HS-27A (cell line): ENCODE measurements at regions not wholly inside any gene's neighbourhood (a gene's known extent, or its start where the extent isn't known, plus 50 kb on each side); places are given as distances from the start of the nearest gene placed in this dataset.

Experiments
- DNase-seq: peaks from one replicate; pipeline ENCODE4 v3.0.0-alpha.2; 2012; ENCODE audit warnings: low read depth, missing footprints

- DNase-seq = no peak
These were observed 207.9 kb downstream of the SAMD5 start for GRCh38 chr6:147716434-147716833.

GRCh38 chr6:147717991-147718390 lies 209.5 kb downstream of the SAMD5 start:
- no peak for DNase-seq

DNA sequence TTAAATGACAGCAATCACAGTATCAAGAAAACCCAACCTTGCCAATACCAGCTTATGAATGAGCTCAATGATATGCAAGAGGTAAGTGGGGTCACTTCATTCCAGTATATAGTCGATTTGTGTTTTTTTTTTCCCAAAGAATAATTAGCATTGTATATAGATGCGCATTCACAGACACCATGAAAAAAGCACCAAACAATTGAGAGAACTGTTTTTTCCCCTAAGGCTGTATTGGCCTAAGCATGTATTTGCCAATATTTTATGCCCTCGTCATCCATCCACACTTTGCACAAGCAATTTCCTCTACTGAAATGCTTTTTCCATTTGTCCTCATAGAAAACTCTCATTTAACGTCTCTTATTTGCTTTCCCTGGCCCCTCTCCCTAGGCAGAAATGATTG lies 213.7 kb downstream of the SAMD5 start:
- DNase-seq = no peak

DNA sequence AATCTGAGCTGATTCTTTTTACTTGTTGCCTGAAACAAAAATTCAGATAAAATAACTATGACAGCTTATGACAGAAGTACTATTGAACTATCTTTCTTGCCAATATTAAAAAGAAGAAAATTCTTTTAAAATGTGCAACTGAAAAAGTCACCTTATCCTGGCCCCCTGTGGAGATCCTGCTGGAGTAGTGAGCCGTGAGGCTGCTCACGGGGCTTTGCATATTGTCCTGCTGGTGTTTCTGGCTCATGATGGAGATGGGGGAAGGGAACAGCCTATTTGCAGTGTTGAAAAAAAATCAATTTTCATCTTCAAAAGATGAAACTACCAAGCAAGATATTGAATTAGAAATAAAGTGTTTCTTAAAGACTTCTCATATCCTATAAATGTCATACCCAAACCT lies 216.0 kb downstream of the SAMD5 start:
- no peak for DNase-seq

GRCh38 chr6:147726342-147726741 lies 217.9 kb downstream of the SAMD5 start:
- DNase-seq = no peak

GRCh38 chr6:147728903-147729302 lies 220.4 kb downstream of the SAMD5 start:
- no peak for DNase-seq

GRCh38 chr6:147733686-147734085 lies 225.2 kb downstream of the SAMD5 start:
- no peak for DNase-seq

DNA sequence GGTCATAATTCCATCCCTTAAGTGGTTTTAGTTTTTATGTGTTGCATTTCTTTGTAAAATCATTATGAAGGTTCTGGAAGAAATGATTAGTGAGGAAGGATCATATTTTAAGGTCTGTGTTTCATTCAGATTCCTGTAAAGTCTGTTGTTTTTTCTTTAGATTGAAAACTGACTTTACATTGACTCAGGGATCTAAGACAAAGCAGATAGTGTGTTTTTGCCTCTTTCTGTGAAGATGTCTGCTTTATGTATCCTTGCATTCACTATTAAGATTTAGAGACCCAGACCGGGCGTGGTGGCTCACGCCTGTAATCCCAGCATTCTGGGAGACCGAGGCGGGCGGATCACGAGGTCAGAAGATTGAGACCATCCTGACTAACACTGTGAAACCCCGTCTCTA lies 225.7 kb downstream of the SAMD5 start:
- DNase-seq = no peak

GRCh38 chr6:147735924-147736323 lies 227.4 kb downstream of the SAMD5 start:
- no peak for DNase-seq

DNA sequence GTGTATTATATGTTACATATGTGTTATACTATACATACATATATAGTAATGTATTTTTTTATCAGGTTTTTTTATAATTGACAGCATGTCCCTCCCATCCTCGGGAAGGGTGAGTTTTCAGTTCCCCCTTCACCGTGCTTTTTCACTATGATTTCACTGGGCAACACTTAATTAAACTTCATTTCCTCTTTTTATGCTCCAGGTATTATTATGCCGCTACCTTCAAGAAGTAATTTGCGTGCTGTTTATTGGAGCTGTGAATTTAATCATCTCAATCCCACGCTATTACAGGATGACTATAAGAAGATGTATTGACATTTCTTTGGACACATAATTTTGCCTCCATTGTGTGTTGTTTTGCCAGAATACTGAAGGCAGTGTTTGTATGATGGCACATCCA lies 228.6 kb downstream of the SAMD5 start:
- DNase-seq = no peak

- no peak for DNase-seq
These were observed 229.6 kb downstream of the SAMD5 start for GRCh38 chr6:147738099-147738498.

DNA sequence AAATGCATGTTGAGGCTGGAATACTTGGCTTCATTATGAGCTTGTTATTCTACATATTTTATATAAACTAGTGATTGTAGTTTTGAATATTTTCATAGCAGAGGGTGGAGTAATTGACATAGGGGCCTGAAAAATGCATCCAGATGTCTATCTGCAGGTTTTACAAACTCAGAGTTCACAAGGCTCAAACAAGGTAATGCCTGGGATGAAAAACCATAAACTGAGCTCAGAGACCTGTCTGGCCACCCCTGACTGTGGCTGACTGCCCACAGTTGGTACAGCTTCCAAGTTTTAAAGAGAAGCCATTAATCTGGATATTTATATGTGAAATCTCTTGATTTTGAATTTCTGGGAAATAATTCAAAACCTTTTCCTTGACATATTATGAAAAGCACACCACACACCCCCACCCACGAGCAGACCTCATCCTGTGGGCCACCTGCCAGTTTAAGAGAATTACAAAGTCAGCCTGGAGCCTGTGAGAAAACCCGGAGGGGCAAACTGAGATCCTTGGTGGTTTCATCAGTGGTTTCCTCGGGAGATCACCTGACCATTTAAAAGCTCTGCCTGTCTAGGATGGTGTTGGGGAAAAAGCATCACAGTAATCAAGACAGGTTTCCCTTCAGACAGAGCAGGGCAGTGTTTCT lies 230.1 kb downstream of the SAMD5 start:
- DNase-seq = no peak

GRCh38 chr6:147740326-147740725 lies 231.8 kb downstream of the SAMD5 start:
- DNase-seq = no peak

GRCh38 chr6:147740916-147741315 lies 232.4 kb downstream of the SAMD5 start:
- DNase-seq = no peak

- DNase-seq = no peak
These were observed 232.9 kb downstream of the SAMD5 start for GRCh38 chr6:147741389-147741788.

DNA sequence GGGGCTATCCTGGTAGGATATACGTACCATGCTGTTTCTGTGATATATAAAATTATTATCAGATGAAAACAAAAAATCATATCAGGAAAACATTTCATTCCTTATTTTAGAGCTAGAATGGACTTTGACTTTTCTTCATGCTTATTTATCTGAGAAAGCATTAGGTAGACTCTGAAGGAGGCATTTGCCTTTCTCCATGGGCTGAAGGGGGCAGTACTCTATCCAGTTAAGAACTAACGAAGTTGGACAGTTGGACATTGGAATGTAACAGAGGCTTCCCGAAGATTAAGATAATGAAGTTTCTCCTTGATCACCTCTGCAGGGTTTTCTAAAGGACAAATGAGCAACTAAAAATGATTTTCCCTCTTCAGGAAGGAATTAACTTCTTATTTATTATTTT lies 233.9 kb downstream of the SAMD5 start:
- DNase-seq = no peak

- no peak for DNase-seq
These were observed 235.5 kb downstream of the SAMD5 start for GRCh38 chr6:147744012-147744411.

DNA sequence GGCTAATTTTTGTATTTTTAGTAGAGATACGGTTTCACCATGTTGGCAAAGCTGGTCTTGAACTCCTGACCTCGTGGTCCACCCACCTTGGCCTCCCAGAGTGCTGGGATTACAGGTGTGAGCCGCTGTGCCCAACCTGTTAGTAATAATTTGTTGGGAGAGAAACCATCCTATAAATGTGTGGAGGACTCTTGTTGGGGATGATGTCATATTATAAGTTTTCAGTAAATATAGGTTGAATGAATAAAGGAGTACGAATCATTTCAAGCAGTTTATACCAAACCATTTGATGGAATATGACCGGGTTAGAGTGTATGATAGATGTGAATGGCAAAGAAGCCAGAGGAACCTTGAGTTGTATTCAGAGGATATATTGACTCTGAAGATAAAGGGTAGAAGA lies 240.8 kb downstream of the SAMD5 start:
- no peak for DNase-seq

GRCh38 chr6:147750413-147750812 lies 241.9 kb downstream of the SAMD5 start:
- no peak for DNase-seq

GRCh38 chr6:147751232-147751631 lies 242.7 kb downstream of the SAMD5 start:
- DNase-seq = no peak

- DNase-seq = no peak
These were observed 244.4 kb downstream of the SAMD5 start for GRCh38 chr6:147752689-147753403.

GRCh38 chr6:147755999-147756398 lies 247.5 kb downstream of the SAMD5 start:
- DNase-seq = no peak

DNA sequence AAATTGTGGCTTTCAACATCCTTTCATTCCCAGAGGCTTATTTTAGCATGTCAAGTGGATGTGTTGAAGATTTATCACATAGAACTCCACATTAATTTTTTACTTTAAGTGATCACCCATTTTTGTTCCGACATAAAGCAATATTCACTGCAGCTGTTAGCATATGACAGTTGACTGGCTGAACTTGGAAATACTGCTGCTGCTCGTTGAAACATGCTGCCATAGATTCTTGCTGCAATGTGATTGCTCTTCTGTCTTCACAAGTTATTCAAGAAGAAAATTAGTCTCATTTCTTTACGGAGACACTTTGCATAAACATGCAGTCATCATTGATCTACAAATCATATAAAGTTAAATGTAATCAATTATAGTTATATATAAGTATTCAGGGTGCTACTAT lies 248.4 kb downstream of the SAMD5 start:
- no peak for DNase-seq

DNA sequence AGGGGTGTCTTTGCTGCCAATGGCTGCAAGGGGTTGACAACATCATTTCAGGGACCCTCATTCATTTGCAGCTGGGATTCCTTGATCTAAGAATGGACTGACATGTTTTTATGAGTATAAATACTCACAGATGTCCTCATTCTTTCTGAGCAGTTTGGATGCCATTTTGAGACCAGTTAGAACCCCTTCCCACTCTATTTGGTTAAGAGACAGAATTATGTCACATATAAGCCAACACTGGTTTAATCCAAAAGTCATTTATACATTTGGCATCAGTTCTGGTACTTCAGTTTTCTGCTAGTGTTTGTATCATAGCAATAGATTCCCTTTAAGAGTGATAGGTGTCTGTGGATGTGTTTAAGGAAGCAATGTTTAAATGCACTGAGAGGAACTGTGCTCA lies 248.8 kb downstream of the SAMD5 start:
- DNase-seq = no peak
